GM12891 (cell line): ENCODE measurements at regions not wholly inside any gene's neighbourhood (a gene's known extent, or its start where the extent isn't known, plus 50 kb on each side); places are given as distances from the start of the nearest gene placed in this dataset.

Experiments used
- PAX5 ChIP-seq: IDR thresholded peaks from 2 replicates; pipeline ENCODE4 v1.6.1; 2011; ENCODE audit warnings: low read length, moderate library complexity, mild to moderate bottlenecking; ENCODE audit not compliant: insufficient read depth, severe bottlenecking
- POLR2A ChIP-seq: IDR thresholded peaks from 2 replicates; pipeline ENCODE4 v1.6.1; 2011; ENCODE audit warnings: low read depth, low read length, control low read depth
- POLR2AphosphoS5 ChIP-seq: IDR thresholded peaks from 2 replicates; pipeline ENCODE4 v1.6.1; 2011; ENCODE audit warnings: low read depth, low read length, control low read depth
- POU2F2 ChIP-seq: IDR thresholded peaks from 2 replicates; pipeline ENCODE4 v1.6.1; 2011; ENCODE audit warnings: low read depth, mild to moderate bottlenecking, control low read depth, low read length, moderate library complexity
- TAF1 ChIP-seq: IDR thresholded peaks from 2 replicates; pipeline ENCODE4 v1.6.1; 2011; ENCODE audit warnings: low read depth, low read length, control low read depth

DNA sequence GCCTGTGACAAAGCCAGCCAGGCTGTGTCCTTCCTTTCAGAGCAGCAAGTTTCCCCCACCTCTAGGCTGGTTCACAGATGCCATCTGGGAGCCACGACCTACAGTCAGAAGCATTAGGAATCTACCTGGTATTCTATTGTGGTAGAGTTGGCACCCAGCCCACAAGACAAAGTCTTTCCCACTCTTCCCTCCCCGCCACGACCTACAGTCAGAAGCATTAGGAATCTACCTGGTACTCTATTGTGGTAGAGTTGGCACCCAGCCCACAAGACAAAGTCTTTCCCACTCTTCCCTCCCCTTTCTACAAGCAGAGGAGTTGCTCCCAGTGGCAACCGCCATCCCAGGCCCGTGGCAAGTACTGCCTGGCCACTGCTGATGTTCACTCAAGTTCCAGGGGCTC is 157.8 kb upstream of the TNC start:
- TF ChIP-seq POLR2A (no peak), POLR2AphosphoS5 (no peak), TAF1 (no peak), POU2F2 (no peak), PAX5 (no peak)
